ENCODE measurements at regions not wholly inside any gene's neighbourhood (a gene's known extent, or its start where the extent isn't known, plus 50 kb on each side); places are given as distances from the start of the nearest gene placed in this dataset.

GRCh38 chr2:126978333-126978732, 79.6 kb downstream of the TEX51 start:
- TF ChIP-seq CTCF (IDR thresholded peaks at IDR 0.05; ENCODE audit: low read depth, low read length, poor library complexity, severe bottlenecking) (no peak), EZH2phosphoT487 (IDR thresholded peaks at IDR 0.05; ENCODE audit: borderline replicate concordance, low read length) (no peak)

All from DOHH2 (cell line).